Adrenal gland (tissue), 5 donors: ENCODE measurements at regions not wholly inside any gene's neighbourhood (a gene's known extent, or its start where the extent isn't known, plus 50 kb on each side); places are given as distances from the start of the nearest gene placed in this dataset.
"Not testable (repeated sequence)": the region's sequence is repeated elsewhere in the genome, so short reads cannot be mapped to it uniquely, and the experiment has no call there.

ENCODE experiments used
- CTCF ChIP-seq, 6 experiments: fragments of 450-650 bp in 4 of 6; fragments of 200-600 bp in 2 of 6; sonication (generic) in 1 of 6; IDR thresholded peaks; 1 replicate in 5 of 6; 2 replicates in 1 of 6; pipeline versions ENCODE4 v1.5.1 to v1.8.0; 2016 to 2021; ENCODE audit warnings: antibody characterized with exemption in 6 of 6, mild to moderate bottlenecking in 2 of 6, moderate library complexity in 1 of 6
- POLR2A ChIP-seq, 2 donors: fragments of 450-650 bp; IDR thresholded peaks; one replicate each; pipeline ENCODE4 v1.6.1; 2017; ENCODE audit warnings: antibody characterized with exemption in 2 of 2, mild to moderate bottlenecking in 2 of 2, moderate library complexity in 1 of 2
- donor health status: DM: no; HTN: no; CAD: no.

GRCh38 chr5:12665772-12666171 lies 761.5 kb upstream of the CTNND2 start:
- TF ChIP-seq CTCF, POLR2A (IDR thresholded peaks at IDR 0.05): not testable (repeated sequence)
